ENCODE measurements at regions not wholly inside any gene's neighbourhood (a gene's known extent, or its start where the extent isn't known, plus 50 kb on each side); places are given as distances from the start of the nearest gene placed in this dataset.
A peak's percentile ranks its signal among the peaks of the same experiment; 100 is the strongest.

- ATAC-seq, result no peak
- Histone ChIP-seq H3K4me1 (peaks cover 0 to 24% (median 8%) of the 10 kb centered on the region in 9 donors), H3K27me3 (no peaks in the 10 kb centered on the region), H3K4me3 (no peak overlapping the region), H3K27ac (no peak overlapping the region), H3K36me3 (no peaks in the 10 kb centered on the region), H3K9me3 (no peaks in the 10 kb centered on the region)
- DNase-seq, result no peak
- TF ChIP-seq CTCF (IDR thresholded peaks at IDR 0.05), result no peak
- WGBS, 2 donors, result 93 to 97% methylated on average over 14 of the region's 14 CpGs
- intact Hi-C loops (cut with DNase I), result no loop called here
Observed at GRCh38 chr2:236333417-236334121, 69.4 kb upstream of the ASB18 start.

GRCh38 chr2:236334122-236334876 is 70.1 kb upstream of the ASB18 start:
- ATAC-seq (peak in 7 of 8 donors; percentile 27 to 67 (median 35)), DNase-seq (peak; percentile 37 to 51)
- Histone ChIP-seq H3K4me3 (no peak overlapping the region), H3K27me3 (no peaks in the 10 kb centered on the region), H3K36me3 (no peaks in the 10 kb centered on the region), H3K9me3 (no peaks in the 10 kb centered on the region), H3K4me1 (peaks cover 0 to 32% (median 12%) of the 10 kb centered on the region in 9 donors), H3K27ac (peak overlapping the region in 4 of 10 donors; percentile 15 to 52 (median 24))
- intact Hi-C loops (cut with DNase I), result no loop called here
- TF ChIP-seq CTCF (IDR thresholded peaks at IDR 0.05), result no peak
- 76 to 85% methylated on average over 10 of the region's 10 CpGs for WGBS, 2 donors

GRCh38 chr2:236335696-236336574 is 71.7 kb upstream of the ASB18 start:
- H3K36me3 ChIP-seq, result no peaks in the 10 kb centered on the region
- no peaks in the 10 kb centered on the region for H3K27me3 ChIP-seq
- H3K4me3 ChIP-seq, result no peak overlapping the region
- no peaks in the 10 kb centered on the region for H3K9me3 ChIP-seq
- intact Hi-C loops (cut with DNase I), result no loop called here
- WGBS, 2 donors, result 88 to 93% methylated on average over 19 of the region's 19 CpGs
- TF ChIP-seq CTCF (IDR thresholded peaks at IDR 0.05), result no peak
- H3K27ac ChIP-seq, result no peak overlapping the region
- DNase-seq (no peak), ATAC-seq (no peak)
- H3K4me1 ChIP-seq, result peaks cover 0 to 48% (median 25%) of the 10 kb centered on the region in 9 donors
